ENCODE measurements at regions not wholly inside any gene's neighbourhood (a gene's known extent, or its start where the extent isn't known, plus 50 kb on each side); places are given as distances from the start of the nearest gene placed in this dataset.

DNA sequence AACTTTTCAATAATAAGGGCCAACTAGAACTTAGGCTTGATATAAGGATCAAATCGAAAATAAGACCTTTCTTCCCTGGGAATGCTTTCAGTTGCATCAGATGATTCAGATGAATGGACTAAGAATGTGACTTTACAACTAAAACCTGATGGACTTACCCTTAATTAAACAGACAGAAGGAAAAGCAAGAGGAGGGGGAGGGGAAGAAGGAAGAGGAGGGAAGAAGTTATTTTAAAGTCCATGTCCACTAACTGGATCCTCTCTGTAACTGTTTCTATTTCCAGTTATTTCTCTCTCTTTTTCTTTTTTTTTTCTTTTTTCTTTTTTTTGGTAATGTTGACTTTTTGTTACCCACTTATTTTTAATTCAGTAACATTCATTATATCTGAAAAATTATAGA is 486.0 kb downstream of the MAFB start:
- DNase-seq: no peak

DNA sequence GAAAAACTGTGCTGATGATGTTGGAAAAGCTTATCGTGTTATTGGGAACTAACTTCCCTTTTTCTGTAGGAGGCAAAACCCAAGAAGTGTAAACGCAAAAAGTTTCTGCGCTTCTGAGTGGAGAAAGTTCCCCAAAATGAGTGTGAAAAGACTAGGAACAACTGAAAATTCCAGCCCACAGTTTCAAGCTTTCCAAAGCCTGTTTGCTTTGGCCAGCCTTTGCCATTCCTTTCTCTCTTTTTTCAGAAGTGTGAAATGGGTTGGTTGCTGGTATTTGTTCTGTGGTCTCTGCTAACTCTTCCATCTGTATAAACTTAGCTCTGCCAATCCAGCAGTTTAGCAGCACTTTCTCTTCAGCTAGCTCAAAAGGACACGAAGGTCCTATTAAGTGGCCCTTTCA is 491.3 kb downstream of the MAFB start:
- DNase-seq: no peak

DNA sequence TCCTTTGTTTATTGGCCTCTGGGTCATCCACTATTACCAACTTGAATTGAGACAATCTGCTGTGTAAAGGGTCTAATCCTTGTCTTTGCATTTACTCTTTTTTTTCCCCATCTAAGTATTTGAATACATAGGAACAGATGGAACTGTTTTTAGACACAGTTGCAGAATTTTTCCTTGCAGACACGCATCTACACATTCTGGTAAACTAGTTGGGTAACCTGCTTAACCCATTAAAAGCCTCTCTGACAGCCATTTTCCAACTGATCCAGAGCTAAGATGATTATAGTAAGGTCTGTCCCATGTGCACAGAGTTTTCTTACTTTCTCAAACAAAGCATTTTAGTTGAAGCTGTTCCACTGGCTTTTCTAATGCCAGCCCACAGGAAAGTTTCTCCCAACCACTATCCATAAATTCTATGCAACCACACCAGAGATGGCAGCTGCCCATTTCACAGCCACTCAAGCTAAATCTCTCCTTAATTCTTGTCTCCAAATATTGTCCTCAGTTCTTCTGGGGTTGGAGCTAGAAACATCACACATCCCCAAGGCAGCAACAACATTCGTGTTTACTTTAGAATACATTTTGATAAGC is 492.1 kb downstream of the MAFB start:
- DNase-seq: no peak

GRCh38 chr20:40195742-40196141 is 493.3 kb downstream of the MAFB start:
- DNase-seq: no peak

GRCh38 chr20:40192529-40192928 is 496.5 kb downstream of the MAFB start:
- no peak for DNase-seq

- DNase-seq: no peak
These were observed 497.0 kb downstream of the MAFB start for GRCh38 chr20:40192081-40192480.

- DNase-seq: no peak
These were observed 497.5 kb downstream of the MAFB start for GRCh38 chr20:40191573-40191972.

GRCh38 chr20:40189621-40190020 is 499.4 kb downstream of the MAFB start:
- DNase-seq: no peak

DNA sequence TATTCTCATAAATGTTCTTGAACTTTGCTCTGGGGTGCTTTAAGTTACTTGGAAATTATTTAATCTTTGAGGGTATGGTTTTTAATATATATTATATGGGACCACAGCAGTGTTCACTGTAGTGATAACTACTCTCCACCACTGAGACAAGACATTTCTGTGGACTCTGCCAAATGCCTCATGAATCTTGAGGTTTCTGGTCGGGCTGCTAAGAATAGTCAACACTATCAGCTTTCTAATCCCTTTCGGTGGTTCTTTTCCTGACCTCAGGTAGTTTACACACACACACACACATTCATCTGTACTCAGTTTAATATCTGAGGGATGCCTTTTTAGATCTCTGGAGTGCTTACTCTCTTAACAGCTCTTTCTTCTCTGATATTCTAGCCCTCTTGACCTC is 500.7 kb downstream of the MAFB start:
- DNase-seq: no peak

DNA sequence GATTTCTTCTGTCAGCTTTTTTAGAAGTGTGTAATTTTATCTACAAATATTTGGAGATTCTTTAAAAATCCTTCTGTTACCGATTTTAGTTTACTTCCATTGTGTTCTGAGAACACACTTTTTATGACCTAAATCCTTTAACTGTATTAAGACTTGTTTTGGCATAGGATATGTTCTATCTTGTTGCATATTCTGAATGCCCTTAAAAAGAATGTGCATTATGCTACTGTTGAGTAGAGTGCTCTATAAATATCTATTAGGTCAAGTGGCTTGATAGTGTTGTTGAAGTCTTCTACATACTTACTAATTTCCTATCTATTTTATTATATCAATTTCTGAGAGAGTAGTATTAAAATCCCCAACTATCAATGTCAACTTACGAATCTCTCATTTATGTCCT is 502.2 kb downstream of the MAFB start:
- no peak for DNase-seq

GRCh38 chr20:40181676-40182075 is 507.4 kb downstream of the MAFB start:
- DNase-seq: no peak

GRCh38 chr20:40176098-40176841 is 512.8 kb downstream of the MAFB start:
- no peak for DNase-seq

DNA sequence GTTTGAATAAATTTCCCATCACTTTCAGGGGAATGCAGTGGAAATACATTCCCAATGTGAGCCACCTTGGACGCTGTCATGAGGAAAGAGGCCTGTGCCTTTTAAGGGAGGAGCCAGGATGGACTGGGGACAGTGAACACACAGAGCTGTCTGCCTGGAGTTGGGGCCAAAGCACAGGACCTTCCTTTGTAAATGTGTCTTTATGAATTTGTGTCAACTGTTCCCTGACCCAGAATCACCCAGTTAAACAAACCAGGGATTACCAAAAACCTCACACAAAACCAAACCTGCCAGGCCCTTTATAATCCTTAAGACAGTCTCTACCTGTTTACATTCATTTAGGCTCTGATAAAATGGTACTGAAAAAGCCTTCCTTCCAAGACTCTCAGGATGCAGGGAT is 513.7 kb downstream of the MAFB start:
- no peak for DNase-seq

GRCh38 chr20:40173872-40174271 is 515.2 kb downstream of the MAFB start:
- no peak for DNase-seq

DNA sequence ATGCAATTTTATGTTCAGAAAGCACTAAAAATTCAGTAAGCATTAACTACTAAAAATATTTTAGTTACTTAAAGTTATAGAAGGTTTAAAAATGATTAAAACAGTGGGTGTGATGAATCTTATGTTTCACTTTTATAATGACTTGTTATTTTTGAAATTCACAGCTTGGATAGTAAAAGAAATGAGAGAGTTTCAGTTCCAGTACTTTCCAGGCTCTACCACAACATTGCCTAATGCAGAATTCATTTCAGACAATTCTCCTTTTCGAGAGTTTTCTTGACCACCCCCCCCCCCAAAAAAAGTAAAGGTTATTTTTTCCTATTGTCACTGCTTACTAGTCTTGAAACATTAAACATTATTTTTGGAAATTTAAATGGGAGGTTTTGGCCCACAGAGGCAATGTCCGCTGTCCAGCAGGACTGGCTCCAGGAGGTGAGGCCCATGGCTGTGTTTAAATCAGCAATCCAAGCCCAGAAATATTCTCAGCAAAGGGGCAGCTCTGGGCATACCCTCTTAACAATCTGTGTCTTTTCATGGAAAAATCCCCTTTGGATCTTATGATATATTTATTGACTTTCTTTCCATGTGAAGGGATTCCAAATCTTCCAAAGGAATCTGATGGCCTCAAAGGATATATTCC is 519.9 kb downstream of the MAFB start:
- DNase-seq: no peak

DNA sequence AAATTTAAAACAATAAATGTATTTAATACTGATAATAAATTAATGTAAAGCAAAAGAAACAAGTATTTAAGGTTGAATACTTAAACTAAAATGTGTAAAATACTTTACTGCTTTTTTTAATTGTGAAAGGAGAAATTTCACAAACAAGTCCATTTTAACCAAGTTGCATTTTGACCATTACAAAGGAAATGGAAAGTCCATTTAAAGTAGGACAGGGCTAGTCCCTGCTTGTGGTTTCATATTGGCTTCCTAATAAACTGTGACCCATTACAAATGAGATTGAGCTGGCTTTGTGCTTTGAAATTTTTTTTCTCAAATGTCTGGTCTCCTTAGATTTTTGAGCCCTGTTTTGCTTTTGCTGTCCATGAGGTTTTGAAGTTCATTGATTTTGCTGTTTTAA is 527.6 kb downstream of the MAFB start:
- DNase-seq: no peak

DNA sequence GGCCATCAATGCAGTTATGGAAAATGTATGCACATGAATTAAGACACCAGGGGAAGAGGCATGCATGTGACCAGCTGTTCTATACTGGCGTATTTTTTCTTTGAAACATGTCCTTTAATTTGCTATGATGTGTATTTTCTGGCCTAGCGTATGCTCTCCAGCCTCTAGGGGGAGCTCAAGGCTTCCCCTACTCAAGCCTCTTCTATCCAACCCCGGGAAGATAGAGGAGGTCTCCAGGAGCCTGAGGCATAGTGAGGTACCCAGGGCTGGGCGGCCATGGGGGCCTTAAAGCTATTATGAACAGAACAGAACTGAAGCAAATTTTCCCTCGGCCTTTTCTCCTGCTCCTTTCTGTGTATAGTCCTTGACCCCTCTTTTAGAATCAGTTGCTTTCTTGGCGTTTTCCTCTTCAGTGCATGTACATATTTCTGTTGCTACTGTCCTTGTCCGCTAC is 528.9 kb downstream of the MAFB start:
- DNase-seq: no peak

GRCh38 chr20:40159276-40159675 is 529.8 kb downstream of the MAFB start:
- no peak for DNase-seq

DNA sequence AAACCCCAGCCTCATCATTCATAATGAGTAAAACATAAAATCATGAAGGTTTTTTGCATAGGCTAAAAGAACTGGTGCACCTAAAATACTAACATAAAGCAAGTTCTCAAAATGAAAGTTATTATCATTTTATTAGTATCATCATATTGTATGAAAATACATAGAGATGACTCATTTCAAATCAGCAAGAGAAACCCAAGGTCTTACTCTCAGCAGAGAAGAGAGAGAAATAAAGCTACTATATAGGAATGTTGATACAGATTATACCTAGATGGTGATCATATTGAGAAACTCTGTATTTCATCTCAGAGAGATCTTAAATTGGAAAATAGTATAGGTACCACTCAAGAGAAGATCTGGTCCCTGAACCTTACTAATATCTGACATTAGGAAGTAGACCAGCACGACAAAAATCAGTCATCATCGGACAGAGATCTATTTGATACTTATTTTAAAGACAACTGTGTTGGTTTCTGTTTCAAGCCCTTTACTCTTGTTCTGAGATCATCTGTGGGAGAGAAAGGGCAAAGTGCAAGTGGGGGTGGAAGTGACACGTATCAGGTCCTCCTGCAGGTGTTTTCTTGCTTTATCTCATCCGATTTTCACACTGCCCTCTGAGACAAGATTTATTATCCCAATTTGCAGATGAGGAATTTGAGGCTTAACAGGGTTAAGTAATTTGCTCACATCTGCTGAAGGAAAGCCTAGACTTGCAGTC is 532.3 kb downstream of the MAFB start:
- DNase-seq: no peak

- DNase-seq: no peak
These were observed 534.5 kb downstream of the MAFB start for GRCh38 chr20:40154514-40154913.

DNA sequence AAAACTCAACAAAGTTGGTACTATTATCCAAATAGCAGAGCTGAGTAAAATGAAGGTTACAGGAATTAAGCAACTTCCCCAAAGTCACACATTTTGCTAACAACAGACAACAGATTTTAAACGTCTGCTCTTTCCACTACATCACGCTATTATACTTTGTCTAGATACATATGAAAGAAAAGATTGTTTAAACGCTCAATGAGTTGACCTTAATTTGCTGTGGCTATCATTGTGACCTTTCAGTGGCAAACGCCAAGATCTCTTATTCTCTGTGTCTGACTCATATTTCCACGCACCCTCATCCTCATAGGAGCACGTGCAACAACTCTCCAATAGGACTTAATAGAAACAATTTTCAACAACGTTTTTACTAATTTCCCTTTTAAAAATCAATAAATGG is 540.1 kb downstream of the MAFB start:
- no peak for DNase-seq

DNA sequence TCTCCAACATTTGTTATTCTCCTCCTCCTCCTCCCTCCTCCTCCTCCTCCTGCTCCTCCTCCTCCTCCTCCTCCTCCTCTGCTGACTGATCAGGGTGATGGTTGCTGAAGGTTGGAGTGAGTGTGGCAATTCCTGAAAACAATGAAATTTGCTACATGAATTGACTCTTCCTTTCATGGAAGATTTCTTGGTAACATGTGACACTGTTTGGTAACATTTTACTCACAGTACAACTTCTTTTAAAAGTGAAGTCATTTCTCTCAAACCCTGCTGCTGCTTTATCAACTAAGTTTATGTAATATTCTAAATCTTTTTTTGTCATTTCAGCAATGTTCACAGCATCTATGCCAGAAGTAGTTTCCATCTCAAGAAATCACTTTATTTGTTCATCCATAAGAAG is 543.0 kb downstream of the MAFB start:
- no peak for DNase-seq

GRCh38 chr20:40144581-40144980 is 544.5 kb downstream of the MAFB start:
- DNase-seq: no peak

GRCh38 chr20:40134176-40134575 is 554.9 kb downstream of the MAFB start:
- DNase-seq: no peak

All from activated CD4-positive, CD25-positive, alpha-beta regulatory T cell (primary cell).